OCI-LY3 (cell line): ENCODE measurements at regions not wholly inside any gene's neighbourhood (a gene's known extent, or its start where the extent isn't known, plus 50 kb on each side); places are given as distances from the start of the nearest gene placed in this dataset.

ENCODE experiments used
- EZH2phosphoT487 ChIP-seq: fragments of 200-600 bp; shearing (Covaris generic); IDR thresholded peaks from 2 replicates; pipeline ENCODE4 v1.6.1; 2018; ENCODE audit warnings: antibody characterized with exemption, mixed run types, low read depth
- TF ChIP-seq, protein P1 (sequence below): fragments of 200-600, 300-600 bp; sonication (generic); IDR thresholded peaks from 2 replicates; pipeline ENCODE4 v1.5.1; 2014; ENCODE audit warnings: antibody characterized with exemption, low read length, low read depth

DNA sequence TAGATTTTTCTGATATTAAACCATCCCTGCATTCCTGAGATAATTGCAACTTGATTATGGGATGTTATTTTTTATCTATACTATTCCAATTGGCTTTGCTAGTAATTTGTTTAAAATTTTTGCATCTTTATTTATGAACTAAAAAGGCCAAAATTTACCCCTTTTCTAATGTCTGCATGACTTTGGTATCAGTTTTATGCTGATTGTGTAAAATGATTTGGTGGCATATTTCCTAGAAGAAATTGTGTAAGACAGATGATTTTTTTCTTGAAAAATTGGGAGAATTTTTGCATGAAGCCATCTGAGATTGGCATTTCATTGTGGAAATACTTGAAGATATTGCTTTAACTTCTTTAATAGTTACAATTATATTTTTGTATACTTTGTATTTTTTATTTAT, 183.8 kb upstream of the TBL1XR1 start:
- TF ChIP-seq, protein P1, sequence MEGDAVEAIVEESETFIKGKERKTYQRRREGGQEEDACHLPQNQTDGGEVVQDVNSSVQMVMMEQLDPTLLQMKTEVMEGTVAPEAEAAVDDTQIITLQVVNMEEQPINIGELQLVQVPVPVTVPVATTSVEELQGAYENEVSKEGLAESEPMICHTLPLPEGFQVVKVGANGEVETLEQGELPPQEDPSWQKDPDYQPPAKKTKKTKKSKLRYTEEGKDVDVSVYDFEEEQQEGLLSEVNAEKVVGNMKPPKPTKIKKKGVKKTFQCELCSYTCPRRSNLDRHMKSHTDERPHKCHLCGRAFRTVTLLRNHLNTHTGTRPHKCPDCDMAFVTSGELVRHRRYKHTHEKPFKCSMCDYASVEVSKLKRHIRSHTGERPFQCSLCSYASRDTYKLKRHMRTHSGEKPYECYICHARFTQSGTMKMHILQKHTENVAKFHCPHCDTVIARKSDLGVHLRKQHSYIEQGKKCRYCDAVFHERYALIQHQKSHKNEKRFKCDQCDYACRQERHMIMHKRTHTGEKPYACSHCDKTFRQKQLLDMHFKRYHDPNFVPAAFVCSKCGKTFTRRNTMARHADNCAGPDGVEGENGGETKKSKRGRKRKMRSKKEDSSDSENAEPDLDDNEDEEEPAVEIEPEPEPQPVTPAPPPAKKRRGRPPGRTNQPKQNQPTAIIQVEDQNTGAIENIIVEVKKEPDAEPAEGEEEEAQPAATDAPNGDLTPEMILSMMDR = no peak
- no peak for TF ChIP-seq EZH2phosphoT487
